ENCODE measurements at regions not wholly inside any gene's neighbourhood (a gene's known extent, or its start where the extent isn't known, plus 50 kb on each side); places are given as distances from the start of the nearest gene placed in this dataset.

GRCh38 chr4:30962939-30963338 is 242.8 kb downstream of the PCDH7 start:
- Mint-ChIP-seq H3K27ac (ENCODE audit: unreplicated experiment) (no peak overlapping the region), H3K4me1 (ENCODE audit: low read depth, unreplicated experiment) (no peaks in the 10 kb centered on the region), H3K9me3 (ENCODE audit: unreplicated experiment) (no peaks in the 10 kb centered on the region), H3K4me3 (ENCODE audit: unreplicated experiment) (no peak overlapping the region), H3K27me3 (ENCODE audit: insufficient read depth, unreplicated experiment) (no peaks in the 10 kb centered on the region), H3K36me3 (ENCODE audit: insufficient read depth, unreplicated experiment) (no peaks in the 10 kb centered on the region)
- TF ChIP-seq, protein P1, sequence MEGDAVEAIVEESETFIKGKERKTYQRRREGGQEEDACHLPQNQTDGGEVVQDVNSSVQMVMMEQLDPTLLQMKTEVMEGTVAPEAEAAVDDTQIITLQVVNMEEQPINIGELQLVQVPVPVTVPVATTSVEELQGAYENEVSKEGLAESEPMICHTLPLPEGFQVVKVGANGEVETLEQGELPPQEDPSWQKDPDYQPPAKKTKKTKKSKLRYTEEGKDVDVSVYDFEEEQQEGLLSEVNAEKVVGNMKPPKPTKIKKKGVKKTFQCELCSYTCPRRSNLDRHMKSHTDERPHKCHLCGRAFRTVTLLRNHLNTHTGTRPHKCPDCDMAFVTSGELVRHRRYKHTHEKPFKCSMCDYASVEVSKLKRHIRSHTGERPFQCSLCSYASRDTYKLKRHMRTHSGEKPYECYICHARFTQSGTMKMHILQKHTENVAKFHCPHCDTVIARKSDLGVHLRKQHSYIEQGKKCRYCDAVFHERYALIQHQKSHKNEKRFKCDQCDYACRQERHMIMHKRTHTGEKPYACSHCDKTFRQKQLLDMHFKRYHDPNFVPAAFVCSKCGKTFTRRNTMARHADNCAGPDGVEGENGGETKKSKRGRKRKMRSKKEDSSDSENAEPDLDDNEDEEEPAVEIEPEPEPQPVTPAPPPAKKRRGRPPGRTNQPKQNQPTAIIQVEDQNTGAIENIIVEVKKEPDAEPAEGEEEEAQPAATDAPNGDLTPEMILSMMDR (IDR thresholded peaks at IDR 0.05; ENCODE audit: insufficient read depth in 1 of 2, low read depth in 1 of 2, low read length in 1 of 2, severe bottlenecking in 1 of 2, unreplicated experiment in 1 of 2), result no peak
- H3K4me3 ChIP-seq (ENCODE audit: low read depth, low read length), result no peak overlapping the region
- POLR2A ChIA-PET, result no interaction called here
- CTCF ChIA-PET, result no interaction called here
- no peaks in the 10 kb centered on the region for H3K27me3 ChIP-seq (replicated peaks; ENCODE audit: control insufficient read depth, insufficient read depth, low read length)
- no peaks in the 10 kb centered on the region for H3K9me3 ChIP-seq
- intact Hi-C loops (cut with micrococcal nuclease; ENCODE audit: unreplicated experiment), result no loop called here
- DNase-seq, result no peak
- no peaks in the 10 kb centered on the region for H3K4me1 ChIP-seq
- H3K36me3 ChIP-seq (ENCODE audit: control insufficient read depth, insufficient read depth, low read length), result no peaks in the 10 kb centered on the region
- BruUV-seq (replicated peaks), result no TSS peak

DNA sequence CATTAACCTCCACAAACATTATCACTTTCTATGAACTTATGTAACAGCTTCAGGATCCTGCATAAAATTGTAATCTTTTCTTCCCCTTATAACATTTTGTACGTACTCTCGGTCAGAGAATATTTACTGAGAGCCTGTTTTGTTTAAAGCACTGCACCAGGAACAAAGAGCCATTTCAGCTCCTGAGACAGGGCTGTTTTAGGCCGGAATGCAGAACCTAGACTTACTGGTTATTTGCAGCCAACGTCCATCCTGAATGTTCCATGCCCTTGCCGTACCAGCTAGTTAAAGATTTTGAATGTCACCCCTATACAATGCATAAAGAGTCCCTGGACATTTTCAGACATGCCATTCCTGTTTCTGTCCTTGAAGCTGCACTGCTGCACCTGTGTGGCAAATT is 248.8 kb downstream of the PCDH7 start:
- Histone ChIP-seq H3K9me3 (no peaks in the 10 kb centered on the region), H3K4me1 (no peaks in the 10 kb centered on the region), H3K36me3 (ENCODE audit: control insufficient read depth, insufficient read depth, low read length) (no peaks in the 10 kb centered on the region), H3K27me3 (replicated peaks; ENCODE audit: control insufficient read depth, insufficient read depth, low read length) (no peaks in the 10 kb centered on the region), H3K4me3 (ENCODE audit: low read depth, low read length) (no peak overlapping the region)
- Mint-ChIP-seq H3K9me3 (ENCODE audit: unreplicated experiment) (no peaks in the 10 kb centered on the region), H3K27ac (ENCODE audit: unreplicated experiment) (no peak overlapping the region), H3K4me1 (ENCODE audit: low read depth, unreplicated experiment) (peaks cover 8% of the 10 kb centered on the region), H3K36me3 (ENCODE audit: insufficient read depth, unreplicated experiment) (no peaks in the 10 kb centered on the region), H3K4me3 (ENCODE audit: unreplicated experiment) (no peak overlapping the region), H3K27me3 (ENCODE audit: insufficient read depth, unreplicated experiment) (no peaks in the 10 kb centered on the region)
- TF ChIP-seq, protein P1 (IDR thresholded peaks at IDR 0.05; ENCODE audit: insufficient read depth in 1 of 2, low read depth in 1 of 2, low read length in 1 of 2, severe bottlenecking in 1 of 2, unreplicated experiment in 1 of 2), result no peak
- intact Hi-C loops (cut with micrococcal nuclease; ENCODE audit: unreplicated experiment), result no loop called here
- POLR2A ChIA-PET, result no interaction called here
- BruUV-seq (replicated peaks), result no TSS peak
- no peak for DNase-seq
- CTCF ChIA-PET, result no interaction called here

DNA sequence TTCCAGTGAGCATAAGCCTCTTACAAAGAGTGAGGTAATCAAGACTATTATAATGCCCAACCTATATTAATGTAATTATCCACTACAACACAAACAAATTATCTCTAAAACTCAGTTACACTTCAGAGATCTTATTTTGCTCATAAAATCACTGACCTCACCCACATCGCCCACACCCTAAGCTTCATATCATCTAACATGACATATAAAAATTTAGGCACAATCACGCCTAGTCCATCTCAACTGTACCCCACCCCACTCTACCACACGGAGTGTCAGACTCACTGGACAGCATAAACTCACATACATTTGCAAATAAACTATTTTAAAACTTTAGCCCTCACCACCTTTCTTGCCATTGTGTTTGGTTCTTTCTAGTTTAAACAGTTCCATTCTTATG is 252.4 kb downstream of the PCDH7 start:
- ChIA-PET CTCF (no interaction called here), POLR2A (no interaction called here)
- DNase-seq, result no peak
- H3K27me3 ChIP-seq (replicated peaks; ENCODE audit: control insufficient read depth, insufficient read depth, low read length), result no peaks in the 10 kb centered on the region
- TF ChIP-seq, protein P1 (IDR thresholded peaks at IDR 0.05; ENCODE audit: insufficient read depth in 1 of 2, low read depth in 1 of 2, low read length in 1 of 2, severe bottlenecking in 1 of 2, unreplicated experiment in 1 of 2), result no peak
- H3K27me3 Mint-ChIP-seq (ENCODE audit: insufficient read depth, unreplicated experiment), result no peaks in the 10 kb centered on the region
- no peak overlapping the region for H3K4me3 Mint-ChIP-seq (ENCODE audit: unreplicated experiment)
- no peaks in the 10 kb centered on the region for H3K36me3 Mint-ChIP-seq (ENCODE audit: insufficient read depth, unreplicated experiment)
- no peaks in the 10 kb centered on the region for H3K9me3 ChIP-seq
- no peaks in the 10 kb centered on the region for H3K9me3 Mint-ChIP-seq (ENCODE audit: unreplicated experiment)
- H3K36me3 ChIP-seq (ENCODE audit: control insufficient read depth, insufficient read depth, low read length), result no peaks in the 10 kb centered on the region
- no TSS peak for BruUV-seq (replicated peaks)
- no peak overlapping the region for H3K27ac Mint-ChIP-seq (ENCODE audit: unreplicated experiment)
- intact Hi-C loops (cut with micrococcal nuclease; ENCODE audit: unreplicated experiment), result no loop called here
- no peaks in the 10 kb centered on the region for H3K4me1 ChIP-seq
- no peak overlapping the region for H3K4me3 ChIP-seq (ENCODE audit: low read depth, low read length)
- peaks cover 8% of the 10 kb centered on the region for H3K4me1 Mint-ChIP-seq (ENCODE audit: low read depth, unreplicated experiment)

All from Caco-2 (cell line).